Femur (tissue), 1 donor: ENCODE measurements at regions not wholly inside any gene's neighbourhood (a gene's known extent, or its start where the extent isn't known, plus 50 kb on each side); places are given as distances from the start of the nearest gene placed in this dataset.
A peak's percentile ranks its signal among the peaks of the same experiment; 100 is the strongest.

Source experiments
- DNase-seq: peaks from one replicate; pipeline ENCODE4 v3.0.0-alpha.2; 2017

DNA sequence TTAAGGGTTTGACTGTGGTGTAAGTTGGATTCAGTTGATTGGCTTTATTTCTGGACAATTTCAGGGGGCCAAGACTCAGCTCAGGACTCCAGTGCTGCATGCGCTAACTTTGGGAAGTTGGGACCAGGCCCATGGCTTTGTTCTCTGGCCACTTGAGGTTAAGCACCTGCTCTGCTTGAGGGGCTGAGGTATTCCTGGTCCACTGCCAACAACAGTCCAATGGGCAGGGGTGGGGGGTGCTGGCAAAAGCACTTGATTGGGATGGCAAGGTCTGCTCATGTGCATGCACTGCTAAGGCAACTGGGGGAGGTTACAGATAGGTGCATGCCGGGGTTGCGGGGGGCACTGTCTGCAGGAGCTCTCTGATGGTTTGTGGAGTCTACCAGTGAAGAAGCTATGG is 52.6 kb upstream of the ASB17 start:
- no peak for DNase-seq

DNA sequence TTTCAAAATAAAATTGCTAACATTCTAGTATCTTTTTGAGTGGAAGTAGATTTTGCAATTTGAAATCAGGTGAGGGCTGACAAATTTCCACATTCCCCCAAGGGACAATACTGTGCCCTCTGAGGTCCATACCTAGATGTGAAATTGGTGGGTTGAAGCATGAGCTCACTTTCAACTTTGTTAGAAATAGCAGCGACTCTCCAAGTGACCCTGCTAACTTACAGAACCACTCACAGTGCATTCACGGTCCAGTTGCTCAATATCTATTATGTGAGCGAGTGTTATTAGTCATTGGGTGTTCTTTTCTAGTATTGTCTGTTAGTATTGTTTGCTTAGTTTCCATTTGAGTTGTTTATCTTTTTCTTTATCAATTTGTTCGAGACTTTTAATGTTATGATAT is 53.6 kb upstream of the ASB17 start:
- no peak for DNase-seq

DNA sequence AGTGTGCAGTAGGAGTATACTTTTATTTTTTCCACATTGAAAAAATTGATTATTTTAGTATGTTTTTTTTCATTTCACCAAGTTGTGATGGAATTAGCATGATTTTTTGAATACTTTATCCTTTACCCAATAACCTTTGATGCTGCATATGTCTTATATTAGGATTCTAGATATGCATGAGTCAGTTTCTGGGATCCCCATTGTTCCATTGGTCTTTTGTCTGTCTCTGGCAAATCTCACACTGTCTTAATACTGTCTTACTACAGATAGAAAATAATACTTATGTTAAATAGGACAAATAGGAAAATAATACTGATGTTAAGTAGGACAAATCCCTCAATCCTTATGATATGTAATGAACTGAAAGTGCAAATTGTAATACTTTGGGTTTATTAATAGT is 54.3 kb upstream of the ASB17 start:
- no peak for DNase-seq

DNA sequence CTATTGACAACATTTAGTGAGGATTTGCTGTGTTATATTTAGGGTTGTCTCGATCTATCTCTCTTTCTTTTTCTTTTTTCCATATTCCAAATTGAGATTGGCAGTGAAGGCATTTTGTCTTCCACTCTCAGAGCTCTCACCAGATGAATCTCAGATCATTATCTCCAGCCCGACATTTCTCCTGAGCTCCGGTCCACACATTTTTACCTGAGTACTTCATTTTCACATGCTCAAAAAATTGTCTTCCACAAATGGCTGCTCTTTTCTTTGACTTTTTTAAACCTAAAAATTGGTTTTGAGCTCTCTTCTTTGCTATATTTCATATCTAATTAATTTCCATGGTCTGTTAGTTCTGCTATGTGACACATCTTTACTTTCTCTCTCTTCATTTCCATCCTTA is 56.9 kb upstream of the ASB17 start:
- DNase-seq, result no peak

DNA sequence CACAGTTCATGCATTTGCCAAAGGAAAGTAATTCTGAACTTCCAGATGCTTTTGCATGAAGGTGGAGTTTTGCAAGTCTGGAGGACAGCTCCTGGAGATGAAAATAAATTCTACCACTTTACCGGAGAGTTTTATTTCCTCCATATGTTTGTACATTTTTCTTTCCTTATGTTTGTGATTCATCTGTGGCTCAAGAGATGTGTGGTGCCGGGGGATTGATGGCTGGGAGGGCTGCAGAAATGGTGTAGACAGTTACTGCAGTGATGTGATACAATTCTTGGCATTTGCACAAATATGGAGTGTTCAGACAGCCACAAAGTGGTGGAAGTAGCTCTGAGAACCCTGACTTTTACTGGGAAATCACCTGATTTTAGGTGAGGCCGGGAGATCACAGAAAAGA is 58.5 kb upstream of the ASB17 start:
- DNase-seq, result no peak

DNA sequence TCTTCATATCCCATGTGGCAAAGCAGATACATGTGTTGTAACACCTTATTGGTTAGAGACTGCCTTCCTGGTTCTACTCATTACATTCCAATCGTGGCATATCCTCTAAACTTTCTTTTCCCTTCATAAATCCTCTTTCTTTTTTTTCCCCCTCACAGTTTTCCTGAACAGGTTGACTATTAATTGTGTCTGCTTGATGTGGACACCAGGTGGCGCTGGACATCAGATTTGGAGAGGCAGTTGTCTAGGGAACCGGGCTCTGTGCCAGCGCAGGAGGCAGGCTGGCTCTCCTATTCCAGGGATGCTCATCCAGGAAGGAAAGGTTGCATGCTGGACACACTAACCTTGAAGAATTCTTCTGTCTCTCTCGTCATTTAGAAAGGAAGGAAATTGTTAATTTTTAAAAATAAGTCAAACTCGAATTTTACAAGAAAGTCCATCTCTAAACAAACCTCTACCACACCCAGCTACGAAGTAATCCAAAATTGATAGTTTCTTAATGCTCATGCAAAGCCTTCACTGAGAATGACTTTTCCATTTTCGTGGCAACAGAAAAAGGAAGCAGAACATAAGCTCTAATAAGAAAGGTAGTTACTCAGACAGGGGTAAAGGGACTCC is 59.4 kb upstream of the ASB17 start:
- peak; percentile 91 for DNase-seq

DNA sequence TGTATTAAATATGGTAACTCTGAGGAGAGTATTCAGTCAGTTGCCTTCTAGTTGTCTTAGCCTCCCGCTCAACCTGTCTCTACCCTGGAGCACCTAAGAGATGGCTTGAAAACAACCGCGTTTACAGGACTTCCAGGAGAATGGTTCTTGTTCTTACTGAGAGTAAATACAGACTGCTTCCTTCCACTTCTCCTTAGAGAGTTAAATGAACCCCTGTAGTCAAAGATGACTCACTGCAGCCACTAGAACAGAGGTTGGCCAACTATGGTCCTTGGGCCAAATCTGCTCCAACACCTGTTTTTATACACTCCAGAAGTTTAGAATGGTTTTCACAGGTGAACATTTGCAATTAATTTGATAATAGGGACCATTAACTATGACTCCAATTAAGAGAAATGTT is 60.1 kb upstream of the ASB17 start:
- DNase-seq, result no peak

DNA sequence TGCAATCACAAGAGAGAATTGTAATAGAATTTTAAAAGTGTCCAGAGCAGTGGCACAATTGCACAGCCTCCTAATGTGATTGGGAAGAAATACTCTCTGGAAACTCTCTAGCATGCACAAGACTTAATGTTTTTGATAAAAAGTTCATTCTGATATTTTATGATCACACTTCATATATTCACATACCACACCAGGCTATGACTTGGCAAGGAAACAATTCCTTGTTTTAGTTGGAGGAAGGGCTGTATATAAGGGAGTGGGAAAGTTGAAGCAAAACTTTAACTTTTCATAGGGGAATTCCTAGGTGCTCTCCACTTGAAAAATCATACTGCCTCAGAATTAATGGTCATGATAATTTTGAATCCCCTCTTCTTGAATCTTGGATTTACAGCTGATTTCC is 61.5 kb upstream of the ASB17 start:
- DNase-seq, result no peak

DNA sequence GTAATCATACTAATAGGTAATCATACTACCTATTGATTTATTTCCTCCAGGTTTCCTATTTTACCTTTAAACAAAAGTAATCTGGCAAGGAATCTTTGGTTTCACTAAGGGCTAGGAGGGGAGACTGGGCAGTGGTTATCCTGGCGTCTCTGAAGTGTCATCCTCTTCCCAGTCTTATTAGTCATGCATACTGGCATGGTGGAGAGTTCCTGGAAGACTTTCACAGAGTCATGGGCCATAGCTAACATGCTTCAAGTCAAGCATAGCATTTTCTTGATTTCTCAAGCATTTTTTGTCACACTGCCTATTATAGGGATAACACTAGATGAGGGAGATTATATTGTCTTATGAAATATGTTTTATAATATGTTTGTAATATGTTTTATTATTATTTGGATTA is 64.0 kb upstream of the ASB17 start:
- DNase-seq, result no peak

DNA sequence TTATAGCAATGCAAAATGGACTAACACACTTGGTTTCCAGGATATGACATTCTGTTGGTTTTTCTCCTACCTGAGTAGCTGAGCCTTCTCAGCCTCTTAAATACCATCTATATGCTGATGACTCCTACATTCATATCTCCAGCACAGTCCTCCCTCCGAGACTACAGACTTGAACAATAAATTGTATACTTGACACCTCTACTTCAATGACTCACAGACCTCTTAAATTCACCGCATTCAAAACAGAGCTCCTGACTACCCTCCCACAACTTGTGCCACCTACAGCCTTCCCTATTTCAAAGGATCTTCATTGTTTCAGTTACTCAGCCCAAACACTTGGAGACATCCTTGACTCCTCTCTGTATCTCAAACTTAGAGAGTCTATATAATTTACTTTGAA is 66.8 kb upstream of the ASB17 start:
- no peak for DNase-seq

DNA sequence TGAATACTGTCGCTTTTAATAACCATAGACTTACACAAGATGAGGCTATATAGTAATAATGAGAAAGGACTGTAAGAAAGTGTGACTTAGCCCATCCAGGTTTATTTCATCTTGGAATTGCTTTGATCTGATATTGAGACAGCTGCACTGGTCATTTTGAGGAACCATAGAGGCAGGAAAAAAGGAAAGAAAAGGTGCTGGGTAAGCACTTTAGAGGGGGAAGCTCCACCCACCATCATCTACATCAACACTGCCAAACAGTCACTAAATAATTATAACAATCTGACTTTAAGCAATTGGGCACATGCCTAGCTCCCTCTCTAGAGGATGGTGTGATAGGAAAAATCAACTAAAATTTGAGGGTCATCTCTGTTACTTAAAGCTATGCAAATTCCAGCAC is 70.6 kb upstream of the ST6GALNAC3 start:
- no peak for DNase-seq

DNA sequence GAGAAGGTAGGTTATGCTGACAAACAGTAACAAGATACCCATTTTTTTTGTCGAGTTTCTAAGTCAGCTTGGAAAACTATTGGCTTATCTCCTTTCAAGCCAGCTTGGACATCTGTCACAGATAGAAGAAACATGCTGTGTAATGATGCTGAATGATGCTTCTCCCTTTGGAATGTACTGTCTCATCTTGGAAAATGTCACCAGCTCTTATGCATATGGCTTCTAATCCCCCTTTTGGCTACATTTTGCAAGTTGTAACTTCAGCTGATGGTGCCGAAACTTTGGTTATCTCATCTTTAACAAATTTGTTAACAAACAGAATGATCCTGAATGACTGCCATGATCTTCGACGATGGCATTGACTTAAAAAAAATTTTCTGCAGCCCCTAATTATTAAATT is 68.8 kb upstream of the ST6GALNAC3 start:
- no peak for DNase-seq

DNA sequence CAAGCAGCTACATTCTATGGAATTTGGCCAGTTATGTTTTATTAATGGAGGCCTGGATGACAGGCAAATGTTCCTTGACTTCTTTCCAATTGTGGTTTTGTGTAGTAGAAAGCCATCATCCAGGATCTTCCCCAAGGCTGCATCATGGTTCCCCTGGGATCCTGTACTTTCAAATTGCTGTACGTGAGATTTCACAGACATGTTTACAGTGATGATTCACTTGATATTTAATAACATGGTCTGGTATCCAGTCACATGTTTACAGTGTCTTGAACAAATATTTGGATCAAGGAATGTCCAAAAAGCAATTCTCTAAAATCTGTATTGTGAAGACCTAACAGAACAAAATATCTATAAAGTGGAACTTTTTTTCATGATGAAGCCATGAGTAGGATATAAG is 68.3 kb upstream of the ST6GALNAC3 start:
- no peak for DNase-seq

DNA sequence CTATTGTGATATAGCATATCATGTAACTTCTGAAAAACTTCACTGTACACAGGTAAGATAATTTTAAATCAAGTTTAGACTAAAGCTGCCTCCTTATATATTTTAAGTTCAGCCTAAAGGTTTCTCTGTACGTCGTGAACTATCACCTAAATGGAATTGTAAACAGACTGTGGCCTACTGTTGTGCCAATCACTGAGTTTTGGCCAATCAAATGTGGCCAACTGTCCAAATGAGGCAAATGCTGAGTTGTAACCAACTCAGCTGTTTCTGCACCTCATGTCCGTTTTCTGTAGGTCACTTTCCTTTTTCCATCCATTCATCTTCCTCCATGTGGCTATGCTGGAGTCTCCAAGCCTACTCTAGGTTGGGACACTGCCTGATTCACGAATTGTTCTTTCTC is 63.7 kb upstream of the ST6GALNAC3 start:
- no peak for DNase-seq

DNA sequence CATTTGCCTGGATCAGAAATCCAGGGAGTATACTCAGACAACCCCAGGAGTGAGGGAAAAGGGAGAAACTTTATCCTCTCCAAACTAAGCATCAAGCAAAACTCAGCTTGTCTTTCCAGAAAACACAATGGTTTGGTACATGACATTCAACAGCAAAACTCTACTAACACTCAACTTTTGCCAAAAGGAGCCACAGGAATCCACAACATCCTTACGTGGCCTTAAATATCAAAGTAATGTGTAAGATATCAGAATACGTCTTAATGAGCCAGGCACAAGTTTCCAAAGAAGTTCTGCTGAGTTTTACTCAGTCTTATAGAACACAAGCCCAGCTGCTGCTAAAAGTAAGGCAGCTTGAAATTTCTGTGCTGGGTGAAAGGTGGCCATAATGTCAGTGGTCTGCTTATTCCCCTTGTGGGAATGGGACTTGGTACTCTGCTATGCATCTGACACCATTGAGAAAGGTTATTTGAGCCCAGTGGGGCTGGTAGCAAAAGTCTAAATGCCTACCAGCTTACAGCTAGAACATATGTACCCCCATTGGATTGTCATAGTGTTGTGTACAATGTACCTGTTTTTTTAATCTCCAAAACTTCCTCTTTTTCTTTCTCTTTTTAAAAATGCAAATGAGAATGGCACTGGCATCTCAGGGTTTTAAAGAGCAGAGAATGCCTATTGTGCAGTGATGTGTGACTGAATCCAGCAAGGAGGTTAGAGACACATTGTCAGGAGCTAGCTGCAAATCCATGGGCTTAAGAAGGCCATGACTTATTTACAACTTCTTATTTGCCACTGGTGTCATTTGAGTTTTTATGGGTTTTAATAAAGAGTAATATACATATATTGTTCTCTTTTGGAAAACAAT is 62.0 kb upstream of the ST6GALNAC3 start:
- no peak for DNase-seq

DNA sequence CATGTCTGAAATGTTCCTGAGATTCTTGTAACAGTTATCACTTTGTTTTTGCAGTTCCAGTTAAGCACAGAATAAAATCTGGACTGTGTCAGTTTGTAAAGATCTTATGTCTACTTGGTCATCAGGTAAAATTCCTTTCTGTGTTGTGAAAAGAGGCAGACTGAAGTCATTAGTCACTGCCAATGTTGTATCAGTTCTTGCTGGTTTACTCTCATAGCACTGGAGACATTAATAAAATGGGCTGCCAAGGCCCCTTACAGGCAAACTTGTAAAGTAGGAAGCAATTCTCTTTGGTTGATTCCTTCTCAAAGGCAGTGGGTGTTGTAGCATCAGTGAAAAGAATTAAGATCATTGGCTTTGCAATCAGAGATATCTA is 61.4 kb upstream of the ST6GALNAC3 start:
- DNase-seq, result no peak

DNA sequence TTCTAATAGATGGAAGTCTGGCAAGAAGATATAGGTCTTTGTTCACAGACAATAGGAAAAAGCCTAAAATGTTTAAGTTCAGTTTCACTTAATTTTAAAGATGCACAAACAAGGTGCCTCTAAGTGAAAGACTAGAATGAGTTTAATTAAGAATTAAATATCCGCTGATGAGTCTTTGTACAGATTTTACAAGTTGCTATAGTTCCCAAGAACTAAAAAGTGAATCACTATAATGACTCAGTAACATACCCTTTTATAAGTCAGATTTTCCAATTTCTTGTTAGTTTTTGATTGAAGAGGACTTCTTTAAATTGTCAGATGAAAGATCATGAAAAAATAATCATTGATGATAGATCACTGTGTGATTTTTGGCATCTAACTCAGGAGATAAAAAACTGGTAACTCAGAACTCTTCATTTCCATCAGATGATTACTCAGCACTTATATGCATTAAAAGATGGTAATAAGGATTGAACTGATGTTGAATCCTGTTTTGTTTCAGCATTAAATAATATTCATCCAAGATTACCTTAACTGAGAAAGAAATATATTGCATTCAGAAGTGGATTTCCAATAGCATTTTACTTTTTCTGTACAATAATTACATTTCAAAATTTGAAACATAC is 59.0 kb upstream of the ST6GALNAC3 start:
- DNase-seq, result no peak

DNA sequence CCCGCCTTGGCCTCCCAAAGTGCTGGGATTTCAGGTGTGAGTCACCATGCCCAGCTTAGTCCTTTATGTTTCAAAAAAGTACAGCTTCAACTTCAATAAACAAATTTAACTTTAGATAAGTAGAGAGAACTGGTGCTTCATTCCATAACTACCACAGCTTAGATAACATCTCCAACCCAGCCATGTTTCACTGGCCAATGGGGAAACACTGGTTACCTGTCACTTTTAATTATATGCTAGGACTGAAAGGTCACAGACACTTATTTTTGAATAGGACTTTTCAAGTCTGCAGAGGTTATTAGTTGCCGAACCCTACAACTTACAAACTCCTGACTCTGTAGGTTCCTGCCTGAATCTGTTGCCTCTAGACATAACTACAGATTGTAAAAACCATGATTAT is 56.5 kb upstream of the ST6GALNAC3 start:
- DNase-seq, result no peak

DNA sequence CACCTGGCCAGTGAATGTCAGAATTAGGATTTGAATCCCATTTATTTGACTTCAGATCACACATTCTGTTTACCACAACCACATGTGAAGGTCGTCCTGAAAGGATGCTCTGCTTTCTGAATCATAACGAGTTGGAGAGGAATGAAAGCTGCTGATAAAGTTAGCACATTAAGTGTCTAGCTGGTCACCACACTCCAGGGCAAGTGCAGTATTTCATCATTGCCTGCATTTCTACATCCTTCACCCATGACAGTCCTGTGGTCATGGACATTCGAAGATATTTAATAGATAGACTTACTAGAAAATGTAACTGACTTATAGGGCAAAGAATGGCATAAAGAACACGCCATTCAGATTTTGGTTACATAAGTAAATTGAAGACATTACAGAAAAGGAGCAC is 52.7 kb upstream of the ST6GALNAC3 start:
- DNase-seq, result no peak

DNA sequence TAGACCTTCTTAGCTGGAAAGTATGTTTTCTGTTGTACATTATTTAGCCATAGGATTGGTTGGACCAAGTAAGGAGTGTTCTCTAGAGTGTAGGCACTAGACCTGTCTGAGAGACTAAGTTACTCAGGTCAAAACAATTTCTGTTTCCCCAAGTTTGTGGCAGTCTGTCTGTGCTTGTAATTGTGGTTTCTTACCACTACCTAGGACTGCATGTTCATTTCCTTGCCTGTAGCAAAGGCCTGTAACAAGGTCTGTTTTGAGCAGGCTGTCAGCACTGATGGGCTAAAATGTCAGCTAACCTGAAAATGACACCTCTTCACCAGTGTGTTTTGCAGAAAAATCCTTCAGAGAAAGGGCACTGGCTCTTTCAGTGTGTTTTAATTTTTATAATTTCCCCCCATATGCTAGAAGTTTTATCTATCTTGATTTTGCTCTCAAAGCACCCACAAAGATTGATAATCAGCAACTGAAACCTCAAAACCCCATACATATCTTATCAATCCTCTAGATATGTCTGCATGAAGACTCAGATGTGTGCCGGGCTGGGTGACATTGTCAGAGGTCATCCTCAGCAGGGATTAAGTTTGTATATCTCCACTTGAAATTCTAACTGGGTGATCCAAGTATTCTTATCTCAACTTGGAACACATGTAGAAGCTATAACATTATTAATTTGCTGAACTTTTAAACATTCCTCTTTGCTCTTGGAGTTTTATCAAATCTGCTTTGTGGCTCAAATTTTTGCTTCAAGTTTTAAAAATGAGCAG is 50.7 kb upstream of the ST6GALNAC3 start:
- DNase-seq, result no peak
